EL (cell line): ENCODE measurements at regions not wholly inside any gene's neighbourhood (a gene's known extent, or its start where the extent isn't known, plus 50 kb on each side); places are given as distances from the start of the nearest gene placed in this dataset.
A peak's percentile ranks its signal among the peaks of the same experiment; 100 is the strongest.

Experiments
- DNase-seq: peaks from one replicate; pipeline ENCODE4 v3.0.0-alpha.2; 2016

GRCh38 chr3:154013736-154014135 is 107.5 kb upstream of the ARHGEF26 start:
- no peak for DNase-seq

GRCh38 chr3:154015307-154015706 is 105.9 kb upstream of the ARHGEF26 start:
- no peak for DNase-seq

DNA sequence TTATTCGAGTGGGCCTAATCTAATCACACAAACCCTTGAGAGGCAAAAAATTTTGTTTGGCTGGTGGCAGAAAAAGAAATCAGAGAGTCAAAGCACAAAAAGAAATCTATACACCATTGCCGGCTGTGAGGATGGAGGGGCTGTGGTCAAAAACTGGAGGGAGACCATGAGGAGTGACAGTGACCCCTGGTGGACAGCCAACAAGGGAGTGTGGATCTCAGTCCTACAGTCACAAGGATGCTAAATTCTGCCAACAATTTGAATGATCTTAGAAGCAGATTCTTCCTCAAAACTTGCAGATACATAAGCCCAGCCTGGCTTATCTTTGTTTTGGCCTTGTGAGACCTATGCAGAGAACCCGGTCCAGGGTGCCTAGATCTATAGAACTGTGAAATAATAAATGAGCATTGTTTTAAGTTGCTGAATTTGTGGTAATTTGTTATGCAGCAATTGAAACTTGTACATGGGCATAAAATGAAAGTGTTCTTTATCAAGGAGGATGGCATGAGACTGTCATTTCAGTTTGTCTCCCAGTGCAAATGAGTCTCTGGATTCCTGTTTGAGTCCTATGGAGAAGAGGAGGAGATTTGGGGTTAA is 103.0 kb upstream of the ARHGEF26 start:
- peak; percentile 26 for DNase-seq

- DNase-seq: no peak
Observed at GRCh38 chr3:154022606-154023005, 98.6 kb upstream of the ARHGEF26 start.

GRCh38 chr3:154023148-154023547 is 98.0 kb upstream of the ARHGEF26 start:
- no peak for DNase-seq

- DNase-seq: no peak
Observed at GRCh38 chr3:154025007-154025406, 96.2 kb upstream of the ARHGEF26 start.

DNA sequence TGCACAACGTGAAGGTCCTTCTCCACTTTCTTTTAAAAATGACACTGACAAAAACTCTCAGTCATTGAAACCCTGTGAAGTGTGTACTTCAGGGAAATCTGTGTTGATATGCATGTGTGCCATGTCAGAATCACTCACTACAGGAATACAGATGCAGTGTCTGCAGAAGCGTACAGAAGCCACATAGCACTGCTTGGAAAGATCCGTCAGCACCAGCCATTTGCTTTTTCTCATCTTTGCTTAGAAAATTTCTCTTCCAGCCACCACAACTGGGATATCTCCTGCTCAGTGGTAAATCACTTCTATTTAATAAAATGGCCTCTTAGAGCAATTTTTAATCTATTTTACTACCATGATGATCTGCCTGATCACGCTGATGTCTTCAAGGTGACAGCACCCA is 91.3 kb upstream of the ARHGEF26 start:
- DNase-seq: no peak

GRCh38 chr3:154034797-154035330 is 86.3 kb upstream of the ARHGEF26 start:
- no peak for DNase-seq

DNA sequence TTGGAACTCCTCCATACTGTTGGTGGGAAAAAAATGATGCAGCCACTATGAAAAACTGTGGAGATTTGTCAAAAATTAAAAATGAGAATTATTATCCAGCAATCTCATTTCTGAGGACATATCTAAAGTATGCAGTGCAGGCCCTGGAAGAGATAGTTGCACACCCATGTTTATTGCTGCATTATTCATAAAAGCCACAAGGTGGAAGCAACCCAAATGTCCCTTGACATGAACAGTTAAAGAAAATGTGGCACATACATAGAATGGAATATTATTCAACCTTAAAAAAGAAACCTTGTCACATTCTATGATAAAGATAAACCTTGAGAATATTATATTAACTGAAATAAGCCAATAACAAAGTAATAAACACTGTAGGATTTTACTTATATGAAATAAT is 80.9 kb upstream of the ARHGEF26 start:
- peak; percentile 20 for DNase-seq

DNA sequence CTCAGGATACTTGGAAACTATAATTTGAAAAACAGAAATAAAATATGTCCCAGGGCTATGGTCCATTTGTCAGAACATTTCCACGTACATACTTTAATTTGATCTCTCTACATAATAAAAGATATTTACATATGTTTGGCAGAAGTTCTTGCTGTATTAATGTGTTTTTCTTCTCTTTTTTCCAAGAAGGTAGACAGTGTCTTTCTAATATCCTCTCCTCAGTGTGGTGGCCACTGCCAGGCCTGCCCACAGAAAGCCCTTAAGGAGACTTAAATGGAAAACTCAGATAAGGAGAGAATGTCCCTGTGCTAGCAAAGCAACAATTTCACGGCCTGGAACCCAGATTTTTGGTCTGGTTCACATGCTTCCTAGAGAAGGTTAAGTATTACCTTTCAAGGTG is 76.5 kb upstream of the ARHGEF26 start:
- no peak for DNase-seq

DNA sequence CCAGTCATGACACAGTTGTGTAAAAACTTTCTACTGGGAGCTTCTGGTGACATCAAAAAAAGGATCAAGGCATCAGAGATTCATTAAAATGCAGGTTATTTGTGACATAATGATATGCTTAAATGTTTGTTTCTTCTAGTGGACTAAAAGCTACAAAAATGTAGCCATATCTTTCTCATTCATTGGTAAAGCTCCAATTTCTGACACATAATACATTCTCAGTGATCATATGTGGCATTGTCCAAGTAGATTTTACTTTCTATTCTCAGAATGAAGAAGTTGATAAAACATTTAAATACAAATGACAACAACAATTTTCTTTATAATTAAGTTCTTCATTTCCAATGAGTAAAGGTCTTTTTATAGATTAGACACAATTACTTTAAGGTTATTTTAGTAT is 71.0 kb upstream of the ARHGEF26 start:
- DNase-seq: no peak

DNA sequence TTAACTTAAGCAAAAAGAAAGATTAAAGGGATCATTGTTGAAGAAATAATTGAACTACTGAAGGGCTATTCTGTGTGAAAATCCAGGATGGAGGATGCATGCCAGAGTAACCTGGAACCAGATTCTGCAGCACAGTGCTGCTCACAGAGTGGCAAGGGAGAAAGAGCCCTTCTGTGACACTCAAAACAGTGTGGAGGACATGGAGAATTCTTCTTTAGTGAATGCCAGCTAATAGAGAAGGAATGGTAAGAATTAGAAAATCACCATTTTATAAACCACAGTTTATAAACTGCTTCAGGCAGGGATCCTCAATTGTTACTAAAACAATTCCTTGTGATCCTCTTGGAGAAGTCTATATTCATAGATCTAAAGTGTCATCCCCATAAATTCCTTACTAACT is 70.4 kb upstream of the ARHGEF26 start:
- DNase-seq: peak; percentile 5

DNA sequence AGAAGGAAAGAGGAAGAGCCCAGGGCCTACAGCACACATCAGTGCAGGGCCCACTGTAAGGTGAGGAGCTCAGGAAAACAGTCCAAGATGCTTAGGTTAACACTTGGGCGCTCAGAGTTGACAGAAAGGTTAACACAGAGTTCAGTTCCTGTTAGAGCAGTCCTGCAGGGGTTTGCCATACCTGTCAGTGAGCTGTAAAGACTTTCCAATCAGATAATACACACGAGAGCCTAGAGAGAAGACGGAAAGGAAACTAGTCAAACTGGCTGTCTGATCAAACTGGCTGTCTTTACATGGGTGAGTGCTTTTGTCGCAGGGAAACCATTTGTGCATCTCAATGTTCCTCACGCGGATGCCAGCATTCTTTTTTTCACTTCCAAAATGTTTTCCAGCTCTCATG is 61.4 kb upstream of the ARHGEF26 start:
- no peak for DNase-seq

- DNase-seq: no peak
Observed at GRCh38 chr3:154060238-154061000, 60.8 kb upstream of the ARHGEF26 start.

DNA sequence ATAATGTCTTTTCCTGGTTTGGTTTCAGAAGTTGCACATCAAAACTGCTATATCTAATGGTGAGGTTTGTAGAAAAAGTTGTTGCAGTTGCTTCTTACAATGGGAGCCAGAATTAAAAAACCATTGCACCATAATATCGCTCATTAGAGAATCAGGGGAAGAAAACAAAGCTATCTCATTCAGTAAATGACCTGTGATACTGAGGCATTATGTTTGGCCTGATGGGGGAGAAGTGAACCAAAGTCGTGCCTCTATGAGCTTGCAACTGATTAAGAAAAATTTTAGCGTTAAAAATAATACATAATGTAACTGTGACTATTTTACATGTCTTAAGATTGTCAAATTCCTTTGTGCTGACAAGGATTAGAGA is 60.2 kb upstream of the ARHGEF26 start:
- no peak for DNase-seq

DNA sequence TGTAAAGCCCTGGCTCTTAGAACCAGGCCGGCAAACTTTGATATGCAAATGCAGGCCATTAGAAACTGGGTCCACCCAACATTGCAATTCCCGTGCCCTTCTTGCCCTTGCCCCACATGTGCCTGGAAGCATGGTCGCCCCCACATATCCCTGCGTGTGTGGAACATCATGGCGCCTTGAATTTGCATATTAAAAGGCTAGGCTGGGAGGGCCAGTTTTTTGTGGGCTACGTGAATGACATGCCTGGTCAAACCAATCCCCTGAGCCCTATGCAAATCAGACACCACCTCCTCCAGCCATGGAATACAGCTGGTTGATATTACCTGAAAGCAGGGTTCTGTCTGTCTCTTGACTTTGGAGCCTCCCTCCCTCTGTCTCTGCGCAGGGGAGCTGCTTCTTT is 58.7 kb upstream of the ARHGEF26 start:
- no peak for DNase-seq

- no peak for DNase-seq
Observed at GRCh38 chr3:154071146-154071545, 50.0 kb upstream of the ARHGEF26 start.
